ENCODE measurements at regions not wholly inside any gene's neighbourhood (a gene's known extent, or its start where the extent isn't known, plus 50 kb on each side); places are given as distances from the start of the nearest gene placed in this dataset.
"Not testable (repeated sequence)": the region's sequence is repeated elsewhere in the genome, so short reads cannot be mapped to it uniquely, and the experiment has no call there.

DNA sequence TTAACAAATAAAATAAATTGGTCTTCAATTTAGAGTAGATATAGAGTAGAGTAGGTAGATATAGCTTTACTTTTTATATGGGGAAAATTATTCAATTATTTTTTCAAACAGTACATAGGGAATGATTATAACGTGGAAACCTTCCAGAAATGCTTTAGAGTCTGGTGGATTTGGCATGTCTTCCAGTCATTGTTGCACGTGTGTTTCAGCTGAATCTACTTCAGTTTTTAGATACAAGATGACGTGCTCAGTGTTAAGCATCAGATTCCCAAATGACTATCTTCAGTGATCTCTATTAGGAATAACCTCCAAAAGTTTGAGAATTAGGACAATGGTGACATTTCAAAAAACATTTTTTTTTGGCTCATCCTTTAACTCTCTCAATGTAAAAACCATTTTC lies 616.9 kb downstream of the ANKRD50 start:
- no peak overlapping the region for H3K4me3 Mint-ChIP-seq
- H3K9me3 Mint-ChIP-seq = no peaks in the 10 kb centered on the region
- H3K27ac Mint-ChIP-seq = no peak overlapping the region
- H3K27me3 Mint-ChIP-seq = no peaks in the 10 kb centered on the region
- H3K36me3 Mint-ChIP-seq (ENCODE audit: low read depth) = no peaks in the 10 kb centered on the region
- no peaks in the 10 kb centered on the region for H3K4me1 Mint-ChIP-seq (ENCODE audit: low read depth)

DNA sequence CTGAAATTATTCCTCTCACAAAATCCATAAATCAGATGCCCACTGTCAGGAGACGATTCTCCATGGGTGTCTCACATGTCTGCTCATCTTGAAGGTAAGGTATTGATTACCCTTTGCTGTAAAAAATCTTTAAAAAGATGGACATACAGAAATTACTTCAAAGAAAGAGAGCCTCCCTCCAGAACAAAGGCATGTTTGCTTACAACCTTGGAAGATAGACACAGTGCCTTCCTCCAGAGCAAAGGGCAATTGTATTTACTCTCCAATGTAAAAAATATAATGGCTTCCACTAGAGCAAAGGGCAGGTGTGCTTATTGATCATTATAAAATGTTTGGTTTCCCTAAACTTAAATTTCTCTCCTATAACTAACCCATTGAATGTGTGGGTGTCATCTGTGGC lies 616.2 kb downstream of the ANKRD50 start:
- H3K4me3 Mint-ChIP-seq = no peak overlapping the region
- H3K27me3 Mint-ChIP-seq = no peaks in the 10 kb centered on the region
- H3K4me1 Mint-ChIP-seq (ENCODE audit: low read depth) = no peaks in the 10 kb centered on the region
- no peaks in the 10 kb centered on the region for H3K36me3 Mint-ChIP-seq (ENCODE audit: low read depth)
- H3K9me3 Mint-ChIP-seq = no peaks in the 10 kb centered on the region
- no peak overlapping the region for H3K27ac Mint-ChIP-seq

DNA sequence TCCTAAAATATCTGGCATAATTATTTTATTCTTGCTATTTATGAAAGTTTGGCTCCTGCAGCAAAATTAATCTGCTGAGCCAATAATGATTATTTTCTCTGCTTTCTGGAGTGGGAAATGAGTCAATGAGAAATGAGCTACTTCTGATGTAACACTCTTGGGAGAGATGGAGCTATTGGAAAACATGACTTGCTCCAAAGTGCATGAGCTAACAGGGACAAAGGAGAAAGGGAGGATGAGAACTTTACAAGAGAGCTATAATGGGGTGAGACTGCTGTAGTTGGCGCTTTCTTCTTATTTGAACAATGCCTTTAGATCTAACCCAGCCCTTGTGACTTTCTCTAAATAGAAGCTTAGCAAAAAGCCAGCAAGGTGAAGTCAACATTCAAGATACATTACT lies 615.1 kb downstream of the ANKRD50 start:
- no peak overlapping the region for H3K27ac Mint-ChIP-seq
- H3K9me3 Mint-ChIP-seq = no peaks in the 10 kb centered on the region
- H3K36me3 Mint-ChIP-seq (ENCODE audit: low read depth) = no peaks in the 10 kb centered on the region
- no peak overlapping the region for H3K4me3 Mint-ChIP-seq
- no peaks in the 10 kb centered on the region for H3K27me3 Mint-ChIP-seq
- no peaks in the 10 kb centered on the region for H3K4me1 Mint-ChIP-seq (ENCODE audit: low read depth)

DNA sequence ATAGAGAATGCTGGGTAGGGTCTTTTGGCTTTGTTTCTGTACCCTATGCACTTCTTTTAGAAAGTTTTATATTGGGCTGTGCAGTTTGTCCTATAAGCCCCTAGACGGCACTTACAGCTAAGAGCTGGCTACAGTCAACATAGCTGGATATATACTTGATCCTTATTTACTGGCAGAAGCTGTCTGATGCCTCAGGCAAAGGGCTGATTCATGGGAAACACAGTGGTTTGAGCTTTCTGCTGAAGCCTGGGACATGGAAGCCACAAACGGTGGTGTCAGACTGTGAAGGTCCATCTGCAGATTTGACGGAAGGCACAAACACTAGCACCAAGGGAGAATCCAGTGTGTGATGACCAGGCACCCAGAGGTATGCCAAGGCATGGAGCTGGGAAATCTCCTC lies 608.4 kb downstream of the ANKRD50 start:
- Mint-ChIP-seq H3K27me3 (no peaks in the 10 kb centered on the region), H3K27ac (no peak overlapping the region), H3K4me1 (ENCODE audit: low read depth) (no peaks in the 10 kb centered on the region), H3K4me3 (no peak overlapping the region), H3K9me3 (peaks cover 4% of the 10 kb centered on the region), H3K36me3 (ENCODE audit: low read depth) (no peaks in the 10 kb centered on the region)

DNA sequence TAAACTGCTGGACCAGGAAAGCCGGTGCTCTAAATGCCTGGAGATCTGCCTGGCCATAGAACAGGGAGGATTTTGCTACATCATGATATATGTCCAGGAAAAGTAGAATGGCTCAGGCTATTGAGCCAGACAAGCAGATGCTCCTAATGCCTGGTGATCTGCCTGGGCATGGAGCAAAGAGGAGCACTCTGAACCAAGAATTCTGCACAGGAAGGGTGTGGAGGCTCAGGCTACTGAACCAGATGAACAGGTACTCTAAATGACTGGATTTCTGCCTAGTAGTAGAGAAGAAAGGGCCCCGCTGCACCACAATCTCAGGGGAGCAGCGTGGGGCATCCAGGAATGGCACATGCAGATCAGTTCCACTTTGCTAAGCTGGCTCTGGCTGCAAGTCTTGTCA lies 607.9 kb downstream of the ANKRD50 start:
- peaks cover 4% of the 10 kb centered on the region for H3K9me3 Mint-ChIP-seq
- H3K4me3 Mint-ChIP-seq = no peak overlapping the region
- H3K27ac Mint-ChIP-seq = no peak overlapping the region
- H3K36me3 Mint-ChIP-seq (ENCODE audit: low read depth) = no peaks in the 10 kb centered on the region
- no peaks in the 10 kb centered on the region for H3K27me3 Mint-ChIP-seq
- no peaks in the 10 kb centered on the region for H3K4me1 Mint-ChIP-seq (ENCODE audit: low read depth)

DNA sequence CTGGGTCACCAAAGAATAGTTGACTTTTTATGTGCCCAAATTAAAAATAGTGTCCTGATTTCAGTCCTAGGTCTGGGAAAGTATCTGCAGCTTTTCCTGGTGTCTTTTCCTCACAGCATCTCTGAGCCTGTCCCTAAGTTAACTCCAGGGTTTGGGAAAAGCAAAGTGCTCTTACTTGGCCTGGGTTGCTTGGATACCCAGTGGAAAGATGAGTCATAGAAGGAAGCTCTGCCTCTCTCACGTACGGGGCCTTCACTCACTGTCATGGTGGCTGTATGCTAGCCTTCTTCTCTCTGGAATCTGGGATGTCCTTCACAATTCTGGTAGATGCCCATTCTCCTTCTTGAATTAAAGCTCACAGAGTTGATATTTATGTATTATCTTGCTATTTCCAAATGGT lies 607.3 kb downstream of the ANKRD50 start:
- Mint-ChIP-seq H3K9me3 (peaks cover 4% of the 10 kb centered on the region), H3K27ac (no peak overlapping the region), H3K4me1 (ENCODE audit: low read depth) (no peaks in the 10 kb centered on the region), H3K4me3 (no peak overlapping the region), H3K36me3 (ENCODE audit: low read depth) (no peaks in the 10 kb centered on the region), H3K27me3 (no peaks in the 10 kb centered on the region)

DNA sequence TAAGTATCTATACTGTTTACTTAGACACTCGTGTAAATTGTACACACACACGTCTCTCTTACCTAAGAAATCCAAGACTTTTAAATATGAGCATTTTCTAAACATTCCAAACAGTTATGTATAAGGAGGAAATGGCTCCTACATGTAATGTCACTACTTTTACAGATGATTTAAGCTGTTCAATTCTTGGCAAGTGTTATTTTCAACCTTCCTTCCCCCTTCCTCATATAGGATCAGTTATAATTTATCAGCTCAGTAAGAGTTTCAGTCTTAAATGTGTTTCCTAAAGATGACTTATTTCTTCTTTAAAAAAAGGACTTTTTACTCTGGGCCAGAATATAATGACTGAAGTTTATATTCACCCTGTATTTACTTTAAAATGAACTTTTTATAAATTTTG lies 601.1 kb downstream of the ANKRD50 start:
- Mint-ChIP-seq H3K4me1 (ENCODE audit: low read depth) (no peaks in the 10 kb centered on the region), H3K9me3 (peaks cover 4% of the 10 kb centered on the region), H3K4me3 (no peak overlapping the region), H3K36me3 (ENCODE audit: low read depth) (no peaks in the 10 kb centered on the region), H3K27me3 (no peaks in the 10 kb centered on the region), H3K27ac (no peak overlapping the region)

DNA sequence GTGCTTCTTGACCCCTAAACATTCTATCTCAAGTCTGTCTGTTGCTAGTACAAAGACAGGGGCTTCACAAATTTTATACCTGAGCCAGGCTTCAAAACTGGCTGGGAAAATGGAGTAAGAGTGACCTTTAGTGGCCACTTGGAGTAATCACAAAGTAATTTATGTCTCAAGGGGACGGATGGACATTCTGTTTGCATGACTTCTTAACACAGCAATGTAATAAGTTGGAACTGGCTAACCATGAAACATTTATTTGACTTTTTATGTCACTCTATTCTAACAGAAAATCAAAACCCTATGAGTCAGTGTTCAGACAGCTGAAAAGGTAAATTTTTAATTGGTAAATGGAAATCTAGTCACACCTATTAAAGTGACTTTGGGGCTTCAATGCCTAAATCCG lies 600.6 kb downstream of the ANKRD50 start:
- H3K4me3 Mint-ChIP-seq = no peak overlapping the region
- no peaks in the 10 kb centered on the region for H3K4me1 Mint-ChIP-seq (ENCODE audit: low read depth)
- no peak overlapping the region for H3K27ac Mint-ChIP-seq
- no peaks in the 10 kb centered on the region for H3K36me3 Mint-ChIP-seq (ENCODE audit: low read depth)
- peaks cover 4% of the 10 kb centered on the region for H3K9me3 Mint-ChIP-seq
- H3K27me3 Mint-ChIP-seq = no peaks in the 10 kb centered on the region

DNA sequence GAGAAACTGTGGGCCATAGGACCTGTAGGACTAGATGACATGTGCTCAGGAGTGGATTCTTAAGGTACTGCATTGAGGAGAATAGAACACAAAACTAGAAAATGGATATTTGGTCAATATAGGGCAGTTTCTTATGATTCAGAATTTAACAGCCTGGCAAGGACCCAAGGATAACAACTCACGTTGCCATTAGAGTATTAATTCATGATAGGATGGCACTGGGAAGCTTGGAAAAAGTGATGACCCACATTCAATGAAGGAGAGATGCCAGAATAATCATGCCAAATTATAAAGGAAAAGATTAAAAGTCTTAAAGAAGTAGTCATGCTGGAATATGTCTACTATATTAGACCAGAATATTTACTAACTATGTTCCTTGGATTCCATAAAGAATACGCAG lies 594.5 kb downstream of the ANKRD50 start:
- H3K27ac Mint-ChIP-seq = no peak overlapping the region
- peaks cover under 1% of the 10 kb centered on the region for H3K9me3 Mint-ChIP-seq
- H3K27me3 Mint-ChIP-seq = no peaks in the 10 kb centered on the region
- H3K4me1 Mint-ChIP-seq (ENCODE audit: low read depth) = no peaks in the 10 kb centered on the region
- no peaks in the 10 kb centered on the region for H3K36me3 Mint-ChIP-seq (ENCODE audit: low read depth)
- no peak overlapping the region for H3K4me3 Mint-ChIP-seq

DNA sequence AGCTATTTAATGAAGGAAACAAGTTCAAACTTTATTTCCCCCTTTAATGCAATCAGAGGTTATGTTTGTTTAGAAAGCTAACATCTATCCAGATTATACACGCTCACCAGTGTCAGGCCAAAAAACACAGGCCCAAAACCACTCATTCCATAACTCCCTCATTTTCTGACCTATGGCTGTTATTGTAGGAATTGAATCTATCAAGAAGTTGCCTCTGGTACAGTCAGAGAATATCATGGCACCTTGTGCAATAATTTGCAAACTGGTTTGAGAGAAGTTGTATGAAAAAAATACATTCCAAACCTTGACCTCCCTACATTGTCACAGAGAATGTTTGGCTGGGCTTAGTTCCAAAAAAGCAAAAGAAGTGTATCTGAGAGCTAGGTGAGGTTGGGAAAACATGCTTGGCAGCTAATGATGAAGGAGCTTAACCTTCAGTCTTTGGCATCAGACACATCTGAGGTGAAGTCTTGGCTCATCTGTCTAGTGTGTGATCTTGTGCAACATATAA lies 591.0 kb downstream of the ANKRD50 start:
- Mint-ChIP-seq H3K36me3 (ENCODE audit: low read depth) (no peaks in the 10 kb centered on the region), H3K9me3 (peaks cover 4% of the 10 kb centered on the region), H3K4me1 (ENCODE audit: low read depth) (no peaks in the 10 kb centered on the region), H3K27ac (no peak overlapping the region), H3K27me3 (no peaks in the 10 kb centered on the region), H3K4me3 (no peak overlapping the region)

DNA sequence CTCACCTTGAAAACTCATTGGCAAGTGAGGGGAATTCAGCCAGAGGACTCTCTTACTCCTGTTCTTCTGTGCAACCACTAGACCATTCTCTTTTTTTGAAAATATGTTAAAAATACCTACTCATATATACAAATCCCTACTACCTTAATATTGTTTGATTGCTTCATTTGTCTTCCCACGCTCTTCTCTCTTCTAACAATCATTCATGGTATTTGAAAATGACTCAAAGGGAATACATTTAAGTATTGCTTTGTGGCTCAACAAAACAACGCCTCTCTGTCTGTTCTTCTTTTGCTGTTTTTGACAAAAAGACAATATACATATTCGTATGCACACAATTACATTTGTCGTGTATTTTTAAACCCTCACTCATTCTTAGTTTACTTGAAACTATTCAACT lies 589.4 kb downstream of the ANKRD50 start:
- no peak overlapping the region for H3K4me3 Mint-ChIP-seq
- H3K27ac Mint-ChIP-seq = no peak overlapping the region
- H3K27me3 Mint-ChIP-seq = no peaks in the 10 kb centered on the region
- H3K4me1 Mint-ChIP-seq (ENCODE audit: low read depth) = no peaks in the 10 kb centered on the region
- H3K36me3 Mint-ChIP-seq (ENCODE audit: low read depth) = no peaks in the 10 kb centered on the region
- H3K9me3 Mint-ChIP-seq = peaks cover 4% of the 10 kb centered on the region

DNA sequence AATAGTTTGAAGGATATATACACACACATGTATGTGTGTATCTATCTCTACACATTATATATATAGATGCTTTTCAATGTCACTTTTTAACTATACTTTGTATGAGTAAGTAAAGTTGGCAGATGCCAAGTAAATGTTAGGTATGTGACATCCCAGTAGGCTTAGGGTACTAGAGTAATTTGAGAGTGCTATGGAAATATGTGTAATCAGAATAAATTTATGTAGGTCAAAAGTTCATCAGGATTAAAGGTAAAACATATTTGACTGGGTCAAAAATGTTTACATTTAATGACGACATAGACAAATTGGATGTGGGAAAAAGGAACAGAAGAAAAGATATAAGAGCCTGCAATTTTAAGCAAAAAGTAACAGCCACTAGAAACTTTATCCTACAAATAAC lies 588.8 kb downstream of the ANKRD50 start:
- Mint-ChIP-seq H3K27me3 (no peaks in the 10 kb centered on the region), H3K27ac (no peak overlapping the region)

DNA sequence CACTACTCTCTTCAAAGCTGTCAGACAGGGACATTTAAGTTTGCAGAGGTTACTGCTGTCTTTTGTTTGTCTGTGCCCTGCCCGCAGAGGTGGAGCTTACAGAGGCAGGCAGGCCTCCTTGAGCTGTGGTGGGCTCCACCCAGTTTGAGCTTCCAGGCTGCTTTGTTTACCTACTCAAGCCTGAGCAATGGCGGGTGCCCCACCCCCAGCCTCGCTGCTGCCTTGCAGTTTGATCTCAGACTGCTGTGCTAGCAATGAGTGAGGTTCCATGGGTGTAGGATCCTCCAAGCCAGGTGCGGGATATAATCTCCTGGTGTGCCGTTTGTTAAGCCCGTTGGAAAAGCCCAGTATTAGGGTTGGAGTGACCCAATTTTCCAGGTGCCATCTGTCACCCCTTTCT lies 581.2 kb downstream of the ANKRD50 start:
- H3K4me1 Mint-ChIP-seq (ENCODE audit: low read depth); H3K9me3 Mint-ChIP-seq; H3K36me3 Mint-ChIP-seq (ENCODE audit: low read depth); H3K4me3 Mint-ChIP-seq; H3K27ac Mint-ChIP-seq; H3K27me3 Mint-ChIP-seq: not testable (repeated sequence)

More for the DNA sequence above, 588.8 kb downstream of the ANKRD50 start:
- no peaks in the 10 kb centered on the region for H3K36me3 Mint-ChIP-seq (ENCODE audit: low read depth)
- H3K9me3 Mint-ChIP-seq = peaks cover 4% of the 10 kb centered on the region
- no peak overlapping the region for H3K4me3 Mint-ChIP-seq
- H3K4me1 Mint-ChIP-seq (ENCODE audit: low read depth) = no peaks in the 10 kb centered on the region

DNA sequence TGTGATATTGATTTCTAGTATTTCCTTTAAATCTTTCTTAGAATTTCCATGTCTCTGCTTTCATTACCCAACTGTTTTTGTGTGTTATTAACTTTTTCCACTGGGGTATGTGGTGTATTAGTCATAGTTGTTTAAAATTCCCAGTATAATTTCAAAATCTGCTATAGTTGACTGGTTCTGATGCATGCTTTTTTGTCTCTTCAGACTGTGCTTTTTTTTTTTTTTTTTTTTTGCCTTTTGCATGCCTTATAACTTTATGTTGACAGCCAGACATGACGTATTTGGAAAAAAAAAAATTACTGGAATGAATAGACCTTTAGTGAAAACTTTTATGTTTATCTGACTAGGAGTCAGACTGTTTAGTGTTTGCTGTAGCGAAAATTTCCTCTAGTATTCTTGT lies 580.4 kb downstream of the ANKRD50 start:
- Mint-ChIP-seq H3K4me1 (ENCODE audit: low read depth) (no peaks in the 10 kb centered on the region), H3K9me3 (peaks cover 9% of the 10 kb centered on the region), H3K27ac (no peak overlapping the region), H3K36me3 (ENCODE audit: low read depth) (peaks cover 4% of the 10 kb centered on the region), H3K4me3 (no peak overlapping the region), H3K27me3 (no peaks in the 10 kb centered on the region)

DNA sequence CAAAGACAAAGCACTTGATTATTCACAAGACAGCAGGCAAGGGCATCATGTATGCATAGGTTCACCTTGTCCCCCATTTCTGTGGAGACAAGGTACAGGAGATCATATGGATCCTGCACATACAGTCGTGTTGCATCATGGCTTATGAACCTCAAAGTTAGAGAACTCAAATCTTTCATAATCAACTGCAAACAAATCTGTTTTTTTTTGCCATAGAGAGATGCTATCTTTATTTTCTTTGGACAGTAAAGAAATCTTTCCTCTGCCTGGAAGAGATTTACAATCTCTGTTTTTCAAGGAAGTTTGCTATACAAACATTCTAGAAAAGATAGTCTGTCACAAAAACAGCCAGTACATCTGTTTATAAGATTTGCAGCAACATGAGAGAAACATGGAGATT lies 578.8 kb downstream of the ANKRD50 start:
- peaks cover 4% of the 10 kb centered on the region for H3K36me3 Mint-ChIP-seq (ENCODE audit: low read depth)
- H3K4me3 Mint-ChIP-seq = no peak overlapping the region
- H3K4me1 Mint-ChIP-seq (ENCODE audit: low read depth) = no peaks in the 10 kb centered on the region
- H3K9me3 Mint-ChIP-seq = peaks cover 10% of the 10 kb centered on the region
- H3K27me3 Mint-ChIP-seq = no peaks in the 10 kb centered on the region
- no peak overlapping the region for H3K27ac Mint-ChIP-seq

DNA sequence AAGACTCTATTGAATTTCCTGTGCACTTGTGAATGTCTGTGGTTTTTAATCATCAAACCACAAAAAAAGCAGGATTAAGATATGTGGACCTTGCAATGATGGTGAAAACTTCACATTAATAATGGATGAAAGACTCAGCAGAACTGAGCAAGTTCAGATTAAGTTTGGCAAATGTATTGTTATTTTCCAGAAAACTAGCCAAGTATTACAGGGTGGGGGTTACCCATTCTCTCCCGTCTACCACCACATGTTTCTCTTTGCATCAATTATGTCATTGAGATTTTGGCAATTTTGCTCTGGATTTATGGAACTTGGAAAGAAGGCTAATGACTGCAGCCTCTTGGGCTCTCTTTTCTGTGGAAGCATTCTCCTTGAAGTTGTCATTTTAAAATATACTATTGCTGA lies 577.1 kb downstream of the ANKRD50 start:
- no peaks in the 10 kb centered on the region for H3K27me3 Mint-ChIP-seq

More for the DNA sequence above, 577.1 kb downstream of the ANKRD50 start:
- no peak overlapping the region for H3K4me3 Mint-ChIP-seq
- H3K4me1 Mint-ChIP-seq (ENCODE audit: low read depth) = no peaks in the 10 kb centered on the region
- peaks cover 4% of the 10 kb centered on the region for H3K36me3 Mint-ChIP-seq (ENCODE audit: low read depth)
- H3K9me3 Mint-ChIP-seq = peaks cover 11% of the 10 kb centered on the region
- H3K27ac Mint-ChIP-seq = no peak overlapping the region

All from stimulated activated naive CD8-positive, alpha-beta T cell treated with anti-CD3 and anti-CD28 coated beads, Interleukin-15, Interleukin-2, amounts not matched to agents 100 ng/mL and 50 ng/mL, for 24 hours (primary cell).